HG03565 (cell line): ENCODE measurements at regions not wholly inside any gene's neighbourhood (a gene's known extent, or its start where the extent isn't known, plus 50 kb on each side); places are given as distances from the start of the nearest gene placed in this dataset.

Experiments
- ATAC-seq: cut with Tn5 transposase; IDR thresholded peaks from one replicate; pipeline ENCODE4 v1.9.1; 2021; ENCODE audit warnings: mild to moderate bottlenecking, moderate library complexity; ENCODE audit not compliant: unreplicated experiment

DNA sequence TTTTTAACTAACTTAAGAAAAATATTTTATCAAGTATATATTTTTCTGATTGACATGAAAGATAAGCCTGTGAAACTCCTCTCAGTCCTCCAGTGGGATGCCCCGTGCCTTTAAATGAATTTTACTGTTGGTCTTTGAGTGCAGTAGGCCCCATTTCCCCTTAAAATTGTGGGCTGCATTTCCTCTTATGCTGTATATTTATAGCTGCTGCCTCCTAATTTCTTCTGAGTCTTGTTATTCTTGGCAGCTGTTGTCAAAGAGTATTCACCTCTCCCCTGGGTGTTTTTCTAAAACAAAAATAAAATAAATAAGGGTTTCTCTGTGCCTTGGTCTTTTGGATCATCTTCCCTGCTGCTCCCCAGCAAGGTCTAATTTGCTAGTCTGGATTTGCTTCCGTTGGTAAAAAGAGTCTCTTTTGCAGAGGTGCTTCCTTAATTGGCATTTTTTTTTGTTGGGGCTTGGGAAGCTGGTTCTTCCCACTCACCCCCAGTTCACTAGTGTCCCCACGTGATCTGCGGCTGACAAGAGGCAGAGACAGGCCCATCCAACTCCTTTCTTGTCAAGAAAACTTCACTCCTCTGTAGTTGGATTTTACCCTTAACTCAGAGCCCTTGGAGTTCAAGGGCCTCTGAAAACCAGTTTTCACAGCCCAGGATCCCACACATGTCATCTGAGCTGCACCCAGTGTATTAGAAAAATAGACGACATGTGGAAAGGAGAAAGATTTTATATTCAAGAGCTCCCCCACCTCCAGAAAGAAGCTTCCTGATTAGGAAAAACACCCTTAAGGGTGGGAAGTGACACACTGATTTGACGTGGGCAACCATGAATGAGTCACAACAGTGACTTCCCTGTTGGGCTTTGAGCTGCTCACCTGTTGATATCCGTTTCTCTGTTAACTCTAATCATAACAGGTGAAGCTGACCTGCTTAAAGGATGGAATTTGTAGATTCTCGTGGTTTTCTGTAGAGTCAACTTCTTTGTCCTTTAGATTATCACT is 431.5 kb downstream of the DCDC2C start:
- no peak for ATAC-seq

DNA sequence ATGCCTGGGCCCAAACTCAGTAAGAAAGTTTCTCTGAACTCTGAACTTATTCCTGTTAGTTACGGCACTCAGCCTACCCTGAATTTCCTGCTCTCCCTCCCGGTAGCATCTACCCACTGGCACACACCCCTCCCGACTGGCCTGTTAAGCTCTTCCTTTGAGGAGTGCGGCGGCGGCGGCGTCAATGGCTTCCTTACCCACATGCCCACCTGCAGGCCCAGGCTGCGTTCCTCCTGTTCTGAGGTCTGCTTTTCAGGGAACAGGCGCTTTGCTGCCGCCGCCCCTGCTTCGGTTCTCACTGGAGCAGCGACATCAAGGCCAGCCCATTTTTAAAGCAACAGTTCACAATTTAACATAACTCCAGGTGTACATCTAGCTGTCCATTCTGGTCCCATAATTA is 432.4 kb downstream of the DCDC2C start:
- ATAC-seq = no peak

DNA sequence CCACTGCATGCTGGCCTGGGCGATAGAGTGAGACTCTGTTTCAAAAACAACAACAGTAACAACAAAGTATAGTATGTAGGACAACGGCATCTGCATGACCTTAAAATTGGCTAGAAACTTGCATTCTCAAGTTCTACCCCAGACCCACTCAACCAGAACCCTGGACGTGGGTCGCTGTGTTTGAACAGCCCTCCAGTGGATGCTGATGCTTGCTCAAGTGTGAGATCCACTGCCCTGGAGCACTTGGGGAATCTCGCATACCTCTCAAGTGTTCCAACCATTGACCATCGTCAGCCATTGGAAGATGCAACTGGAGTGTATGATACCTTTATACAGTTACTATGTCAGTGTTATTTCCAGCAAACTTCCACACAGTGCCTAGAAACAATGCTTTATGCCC is 435.9 kb downstream of the DCDC2C start:
- ATAC-seq = no peak

DNA sequence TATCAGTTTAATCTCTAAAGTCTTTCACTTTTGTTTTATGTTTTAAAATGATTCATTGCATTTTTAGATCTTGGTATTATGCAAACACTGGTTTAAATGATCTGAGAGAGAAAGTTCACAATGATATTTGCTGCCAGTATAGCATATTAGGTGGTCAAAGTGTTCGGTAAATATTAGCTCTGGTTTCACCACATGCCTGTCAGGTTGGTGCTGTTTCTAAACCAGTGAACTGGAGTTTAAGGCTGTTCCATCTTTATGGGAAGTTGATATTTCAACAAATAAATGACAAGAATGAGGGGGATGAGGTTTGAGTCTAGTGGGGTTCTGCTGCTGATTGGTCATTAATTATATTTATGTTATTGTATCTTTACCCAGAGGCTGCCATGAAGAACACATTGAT is 436.4 kb downstream of the DCDC2C start:
- no peak for ATAC-seq

DNA sequence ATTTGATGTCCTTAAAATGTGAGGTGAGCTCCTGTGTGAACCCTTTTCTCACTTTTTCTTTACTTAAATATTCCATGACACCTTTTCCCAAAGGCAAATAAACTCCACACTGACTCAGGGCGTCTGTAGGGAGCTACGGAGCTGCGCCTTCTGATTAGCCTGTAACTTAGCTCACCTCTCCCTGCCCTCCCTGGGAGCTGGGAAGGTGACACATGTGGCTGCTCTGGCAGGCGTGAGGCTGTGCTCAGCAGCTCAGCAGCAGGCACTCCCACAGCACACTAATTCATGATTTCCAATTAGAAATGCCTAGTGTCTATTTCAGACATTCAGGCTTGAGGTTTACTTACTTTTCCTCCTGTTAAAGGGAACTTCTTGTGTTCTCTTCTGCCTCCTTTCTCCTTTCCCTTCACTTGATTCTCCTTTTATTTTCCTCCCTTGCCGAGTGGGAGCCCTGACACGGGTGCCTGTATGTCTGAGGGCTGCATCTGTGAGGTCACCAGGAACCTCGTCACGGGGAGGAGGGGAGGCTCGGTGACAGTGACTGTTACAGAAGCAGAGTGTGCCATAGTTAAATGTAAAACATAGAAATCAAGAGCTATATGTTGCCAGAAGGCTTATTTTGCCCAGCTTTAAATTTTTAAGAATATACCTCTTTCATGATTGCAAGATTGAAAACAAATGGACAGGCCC is 437.1 kb downstream of the DCDC2C start:
- ATAC-seq = no peak

DNA sequence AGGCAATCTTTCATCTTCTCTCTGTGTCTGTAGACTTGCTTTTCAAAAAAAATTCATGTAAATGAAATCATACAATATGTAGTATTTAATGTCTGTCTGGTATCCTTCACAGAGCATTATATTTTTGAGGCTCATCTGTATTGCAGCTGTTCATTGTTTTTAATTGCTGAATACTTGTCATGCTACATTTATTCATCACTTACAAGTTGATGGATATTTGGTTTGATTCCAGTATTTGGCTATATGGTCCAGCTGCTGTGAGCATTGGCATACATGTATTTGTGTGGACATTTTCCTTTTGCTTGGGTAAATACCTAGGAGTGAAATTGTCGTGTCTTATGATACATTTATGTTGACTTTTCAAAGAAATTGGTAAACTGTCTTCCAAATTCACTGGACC is 441.4 kb downstream of the DCDC2C start:
- ATAC-seq = no peak

DNA sequence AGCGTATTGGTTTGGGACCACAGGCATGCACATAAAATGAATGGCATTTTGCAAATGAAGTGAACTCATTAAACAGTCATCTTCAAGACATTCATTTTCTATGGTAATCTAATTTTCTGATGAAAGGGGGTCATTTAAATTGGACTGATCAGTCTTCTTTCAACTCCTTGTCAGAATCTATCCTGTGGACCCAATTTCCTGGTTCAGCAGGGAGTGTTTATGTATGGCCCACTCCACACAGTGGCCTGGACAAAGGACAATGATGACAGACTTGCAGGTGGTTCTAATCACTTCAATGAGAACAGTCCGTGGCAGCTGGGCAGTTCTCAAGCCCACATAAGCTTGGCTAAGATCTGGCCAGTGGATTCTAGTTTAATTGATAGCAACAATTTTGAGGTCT is 448.1 kb downstream of the DCDC2C start:
- ATAC-seq = no peak

DNA sequence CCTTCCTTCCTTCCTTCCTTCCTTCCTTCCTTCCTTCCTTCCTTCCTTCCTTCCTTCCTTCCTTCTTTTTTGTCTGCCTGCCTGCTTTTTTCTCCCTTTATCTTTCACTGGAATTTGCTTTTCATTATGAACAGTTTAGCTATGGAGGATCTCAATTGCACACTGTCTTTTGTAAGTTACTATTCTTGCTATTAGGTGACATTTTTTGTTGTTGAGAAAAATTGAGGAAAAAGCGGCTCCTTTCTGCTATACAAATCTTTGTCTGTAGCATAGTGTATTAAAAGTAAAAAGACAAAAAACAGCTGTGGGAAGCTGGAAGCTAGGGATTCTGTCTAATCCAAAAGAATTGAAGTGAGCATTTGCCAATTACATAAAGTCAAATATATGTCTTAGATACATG is 448.7 kb downstream of the DCDC2C start:
- ATAC-seq = no peak

DNA sequence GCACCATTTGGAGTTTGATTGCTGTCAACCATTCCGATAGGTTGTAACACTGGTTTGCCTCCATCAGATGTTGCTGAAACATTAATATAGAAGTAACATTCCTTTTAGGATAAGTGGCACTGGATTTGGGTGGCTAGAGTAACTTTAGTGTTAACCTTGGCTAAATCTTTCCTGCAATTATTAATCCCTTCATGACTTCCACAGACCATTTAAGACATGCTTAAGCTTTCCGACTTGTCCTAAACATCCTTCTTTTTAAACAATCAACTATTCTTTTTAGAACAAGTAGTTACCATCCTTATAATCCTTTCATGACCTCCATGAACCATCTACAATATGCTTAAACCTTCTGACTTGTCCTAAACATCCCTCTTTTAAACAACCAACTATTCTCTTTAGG is 465.5 kb downstream of the DCDC2C start:
- no peak for ATAC-seq

DNA sequence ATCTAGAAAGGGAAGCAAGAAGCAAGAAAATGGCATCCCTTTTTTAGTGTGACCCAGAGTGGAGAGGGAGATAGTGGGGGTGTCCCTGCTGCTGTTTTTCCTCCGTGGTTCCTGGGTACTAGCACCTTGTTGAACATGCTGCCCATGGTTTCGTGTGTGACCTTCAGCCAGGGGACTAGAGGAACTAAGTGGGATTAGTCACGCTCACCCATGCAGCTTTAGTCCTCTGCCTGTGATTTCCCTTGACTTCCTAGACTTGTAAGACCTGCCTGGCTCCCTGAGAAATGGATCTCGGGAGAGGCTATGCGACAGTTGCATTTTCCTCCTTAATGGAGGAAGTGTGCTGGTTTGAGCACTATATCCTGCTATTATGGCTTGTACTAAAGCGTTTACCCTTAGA is 471.4 kb downstream of the DCDC2C start:
- ATAC-seq = no peak

DNA sequence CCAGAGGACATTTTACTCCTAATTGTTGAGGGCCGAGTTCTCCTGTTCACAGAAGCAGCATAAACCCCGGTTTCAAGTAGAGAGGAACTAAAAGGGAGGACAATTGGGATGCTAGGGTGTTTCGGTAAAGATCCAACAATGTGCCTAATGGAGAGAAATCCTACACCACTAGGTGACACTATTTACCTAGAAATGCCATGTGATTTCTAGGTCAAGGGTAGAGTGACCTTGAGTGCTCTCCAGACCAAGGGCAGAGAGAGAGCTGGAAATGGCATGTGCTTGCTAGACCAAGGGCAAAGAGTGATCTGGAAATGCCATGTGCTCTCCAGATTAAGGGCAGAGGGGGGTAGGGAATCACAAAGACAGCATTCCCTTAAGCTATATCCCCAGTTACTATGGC is 472.0 kb downstream of the DCDC2C start:
- ATAC-seq = no peak

DNA sequence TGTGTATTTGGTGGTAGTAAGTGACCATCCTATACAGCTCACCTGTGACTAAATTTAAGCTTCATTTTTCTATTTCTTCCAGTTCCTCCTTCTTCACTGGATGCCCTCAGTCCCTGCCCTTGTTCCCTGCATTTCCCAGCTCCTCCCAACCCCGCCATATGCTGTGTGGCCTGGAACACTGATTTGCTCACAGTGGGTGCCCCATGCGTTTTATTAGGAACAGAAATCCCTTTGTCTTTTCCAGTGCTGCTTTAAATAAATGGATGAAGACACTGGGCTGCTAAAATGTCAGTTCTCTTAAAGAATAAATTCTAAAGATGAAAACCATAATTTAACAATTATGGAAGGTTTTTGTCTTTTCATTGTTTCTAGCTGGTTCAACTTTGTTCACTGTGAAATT is 477.3 kb downstream of the DCDC2C start:
- ATAC-seq = no peak

DNA sequence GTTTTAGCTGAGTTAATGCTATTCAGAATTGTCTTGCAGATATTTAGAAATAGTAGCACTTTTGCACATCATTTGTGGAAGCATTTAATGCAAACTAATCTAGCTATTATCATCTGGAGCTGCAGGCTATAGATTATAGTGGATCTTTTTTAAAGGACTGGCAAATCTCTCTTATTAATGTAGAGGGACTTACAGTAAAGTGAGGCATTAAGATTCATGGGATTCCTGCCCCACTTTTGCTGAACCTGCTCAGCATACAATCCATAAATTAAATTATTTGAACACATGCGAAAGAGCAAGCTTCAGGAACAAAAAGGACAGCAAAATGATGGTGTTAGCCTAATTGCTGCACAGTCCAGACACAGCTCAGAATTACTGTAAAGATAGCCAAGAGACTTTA is 477.7 kb downstream of the DCDC2C start:
- no peak for ATAC-seq

DNA sequence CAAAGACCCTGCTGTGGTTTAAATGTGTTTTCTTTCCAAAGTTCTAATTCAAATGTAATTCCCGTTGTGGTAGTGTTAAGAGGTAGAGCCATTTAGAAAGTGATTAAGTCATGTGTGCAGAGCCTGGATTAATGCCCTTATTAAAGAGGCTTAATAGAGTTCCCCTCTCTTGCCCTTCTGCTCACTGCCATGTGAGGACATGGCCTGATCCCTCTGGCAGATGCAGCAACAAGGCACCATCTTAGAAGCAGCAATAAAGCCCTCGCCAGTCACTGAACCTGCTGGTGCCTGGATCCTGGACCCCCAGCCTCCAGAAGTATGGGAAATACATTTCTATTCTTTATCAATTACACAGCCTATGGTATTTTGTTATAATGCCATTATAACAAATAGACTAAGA is 485.2 kb downstream of the DCDC2C start:
- ATAC-seq = no peak

DNA sequence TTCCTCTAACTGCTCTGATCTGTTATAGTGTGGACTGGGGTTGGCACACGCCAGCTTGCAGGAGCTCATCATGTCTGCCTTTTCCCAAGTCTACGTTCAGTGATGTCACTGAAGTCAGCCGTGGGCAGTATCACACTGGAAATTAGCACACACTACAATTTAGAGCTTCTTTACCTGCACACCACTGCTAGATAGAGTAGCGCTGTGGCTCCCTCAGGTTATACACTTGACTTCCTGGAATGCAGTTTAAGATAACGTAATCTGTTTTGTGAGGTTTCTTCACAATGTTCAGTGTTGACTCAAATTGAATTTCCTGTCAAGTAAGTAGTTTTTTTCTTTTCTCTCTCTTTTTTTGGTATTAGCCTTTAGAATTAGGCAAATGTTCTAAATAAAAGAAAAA is 487.2 kb downstream of the DCDC2C start:
- no peak for ATAC-seq

DNA sequence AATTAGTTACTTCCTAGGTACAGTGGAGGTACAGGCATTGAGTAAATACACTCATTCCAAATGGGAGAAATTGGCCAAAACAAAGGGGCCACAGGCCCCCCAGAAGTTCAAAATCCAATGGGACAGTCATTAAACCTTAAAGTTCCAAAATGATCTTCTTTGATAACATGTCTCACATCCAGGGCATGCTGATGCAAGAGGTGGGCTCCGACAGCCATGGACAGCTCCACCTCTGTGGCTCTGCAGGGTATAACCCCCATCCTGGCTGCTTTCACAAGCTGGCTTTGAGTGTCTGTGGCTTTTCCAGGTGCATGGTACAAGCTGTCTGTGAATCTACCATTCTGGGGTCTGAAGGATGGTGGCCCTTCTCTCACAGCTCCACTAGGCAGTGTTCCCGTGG is 488.7 kb downstream of the DCDC2C start:
- ATAC-seq = no peak

DNA sequence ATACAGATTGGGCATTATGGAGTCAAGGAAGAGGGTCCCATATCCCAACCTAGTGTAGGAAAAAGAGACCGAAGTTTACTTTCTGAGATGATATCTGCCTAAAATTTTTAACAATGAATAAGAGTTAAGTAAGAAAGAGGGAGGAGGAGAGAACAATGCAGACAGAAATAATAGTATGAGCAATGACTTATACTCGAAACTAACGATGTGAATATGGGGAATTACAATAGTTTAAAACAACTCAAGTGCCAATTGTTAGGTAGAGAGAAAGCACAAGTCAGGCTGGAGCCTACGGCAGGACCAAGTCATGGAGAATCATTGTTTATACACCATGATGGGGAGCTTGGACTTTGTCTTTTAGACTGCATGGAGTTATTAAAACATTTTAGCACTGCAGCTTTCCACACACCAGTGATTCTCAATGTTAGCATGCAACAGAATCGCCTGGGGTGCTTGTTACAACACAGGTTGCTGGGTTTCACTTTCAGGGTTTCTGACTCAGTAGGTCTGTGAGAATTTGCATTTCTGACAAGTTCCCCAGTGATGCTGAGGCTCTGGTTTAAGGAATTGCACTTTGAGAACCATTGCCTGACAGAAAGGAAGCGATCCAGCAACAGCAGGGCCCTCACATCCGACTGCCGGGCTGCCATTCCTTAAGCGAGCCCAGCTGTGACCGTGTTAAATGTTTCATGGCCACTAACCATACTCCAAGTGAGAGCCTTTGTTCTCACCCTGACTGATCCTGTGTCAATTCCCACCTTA is 511.2 kb downstream of the DCDC2C start:
- ATAC-seq = no peak

DNA sequence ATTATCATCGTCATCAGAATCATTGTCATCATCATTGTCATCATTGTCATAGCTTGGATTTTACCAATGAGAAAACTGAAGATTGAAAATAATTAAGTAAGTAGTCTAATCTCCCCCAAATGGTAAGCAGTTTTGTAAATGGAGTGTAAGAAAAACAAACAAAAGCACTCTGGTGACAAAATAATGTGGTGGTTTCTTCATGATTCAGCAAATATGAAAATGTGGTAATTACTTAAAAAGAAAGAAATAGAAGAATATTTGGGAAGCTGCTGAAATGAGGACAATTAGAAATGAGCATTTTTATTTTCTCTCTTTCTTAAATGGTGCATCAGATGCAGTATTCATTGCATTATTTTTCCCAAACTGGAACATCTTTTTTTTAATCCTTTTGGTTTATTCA is 514.4 kb downstream of the DCDC2C start:
- no peak for ATAC-seq

DNA sequence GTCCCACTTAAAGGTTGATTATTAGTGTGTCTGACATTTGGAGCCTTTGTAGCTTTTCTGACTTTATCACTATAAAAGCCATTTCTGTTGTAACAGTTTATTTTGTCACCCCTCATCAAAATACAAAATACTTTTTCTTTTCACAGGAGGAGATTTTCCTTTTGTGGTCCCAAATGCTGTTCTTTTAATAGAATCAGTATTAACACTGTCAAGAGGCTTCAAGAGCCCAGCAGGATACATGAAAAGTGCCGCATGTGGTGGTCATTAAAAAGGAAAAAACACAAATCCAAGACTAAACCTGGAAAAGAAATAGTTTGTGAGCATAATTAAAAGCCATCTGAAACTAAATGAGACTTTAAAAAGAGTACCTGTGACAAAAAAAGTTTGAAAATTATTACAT is 515.7 kb downstream of the DCDC2C start:
- ATAC-seq = no peak

DNA sequence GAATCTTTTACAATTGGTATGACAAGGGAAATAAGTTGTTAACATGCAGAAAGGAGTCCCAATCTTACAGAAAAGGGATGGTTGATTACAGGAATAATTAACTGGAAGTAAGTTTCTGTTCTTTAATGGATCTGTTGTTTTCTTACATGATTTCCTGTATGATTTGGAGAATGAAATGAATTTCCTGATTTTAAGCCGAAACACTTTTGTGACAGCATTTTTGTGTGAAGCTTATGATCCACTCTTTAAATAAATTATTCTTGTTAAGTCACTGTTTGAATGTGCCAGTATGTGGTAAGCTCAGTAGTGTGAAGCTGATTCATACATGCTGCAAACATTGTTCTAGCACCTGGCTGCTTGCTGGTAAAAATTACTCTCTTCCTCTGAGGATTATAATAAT is 516.2 kb downstream of the DCDC2C start:
- ATAC-seq = no peak

DNA sequence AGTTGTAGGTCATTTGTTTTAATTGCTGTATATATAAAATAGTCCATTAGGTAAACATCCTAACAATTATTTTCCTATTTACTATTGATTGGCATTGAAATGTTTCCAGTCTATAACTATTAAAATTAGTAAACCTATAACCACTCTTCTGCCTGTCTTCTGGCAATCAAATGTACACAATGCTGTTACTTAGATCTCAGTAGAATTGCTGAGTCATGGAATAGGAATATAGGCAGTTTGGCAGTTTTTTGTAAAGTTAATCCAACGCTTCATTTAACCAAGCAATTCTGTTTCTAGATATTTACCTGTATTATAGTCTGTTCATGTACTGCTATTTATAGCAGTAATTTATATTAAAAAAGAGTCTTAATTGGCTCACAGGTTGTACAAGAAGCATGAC is 518.1 kb downstream of the DCDC2C start:
- no peak for ATAC-seq

DNA sequence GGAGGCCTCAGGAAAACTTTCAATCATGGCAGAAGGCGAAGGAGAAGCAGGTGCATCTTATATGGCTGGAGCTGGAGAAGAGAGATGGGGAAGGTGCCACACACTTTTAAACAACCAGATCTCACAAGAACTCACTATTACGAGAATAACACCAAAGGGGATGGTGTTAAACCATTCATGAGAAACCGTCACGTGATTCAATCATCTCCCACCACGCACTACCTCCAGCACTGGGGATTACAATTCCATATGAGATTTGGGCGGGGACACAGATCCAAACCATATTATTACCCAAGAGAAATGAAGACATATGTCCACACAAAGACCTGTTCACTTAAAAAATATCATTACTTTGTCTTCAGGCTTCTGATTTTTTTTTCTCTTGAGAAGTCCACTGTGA is 518.5 kb downstream of the DCDC2C start:
- no peak for ATAC-seq
